IMR-90 (cell line): ENCODE measurements at regions not wholly inside any gene's neighbourhood (a gene's known extent, or its start where the extent isn't known, plus 50 kb on each side); places are given as distances from the start of the nearest gene placed in this dataset.
A peak's percentile ranks its signal among the peaks of the same experiment; 100 is the strongest.

ENCODE experiments used
- ATAC-seq: fragments of 200-7000 bp; cut with Tn5 transposase; 2 replicates; pipeline ENCODE4 v1.9.1; 2020; ENCODE audit warnings: low read depth, mild to moderate bottlenecking, moderate library complexity
- BruUV-seq: library from RNA; stranded (reverse); fragments of 400-500 nt; replicated peaks from 2 replicates; lab custom pipeline; 2021; lab: Mats Ljungman, UMichigan
- CTCF ChIA-PET: fragments of 300-600 bp; formaldehyde crosslinking; extraction: SDS; loops from one replicate; lab custom pipeline; 2021; ENCODE audit warnings: antibody characterized with exemption; lab: Yijun Ruan, JAX
- POLR2A ChIA-PET: fragments of 300-600 bp; sonication (Branson Sonifier 250); formaldehyde crosslinking; loops from one replicate; lab custom pipeline; 2022; ENCODE audit warnings: antibody characterized with exemption; ENCODE audit not compliant: unreplicated experiment; lab: Charles Lee
- DNase-seq: peaks from one replicate; pipeline ENCODE4 v3.0.0; 2013
- H2AFZ ChIP-seq: replicated peaks from 2 replicates; pipeline ENCODE3; 2013; ENCODE audit warnings: low read length, mild to moderate bottlenecking; ENCODE audit not compliant: poor library complexity
- H2AK5ac ChIP-seq: 2 replicates; pipeline ENCODE4 v1.6.1; 2013; ENCODE audit warnings: low read depth, low read length, inconsistent platforms
- H2AK9ac ChIP-seq: replicated peaks from 2 replicates; pipeline ENCODE3; 2013; ENCODE audit warnings: mild to moderate bottlenecking, low read depth, low read length, moderate library complexity; ENCODE audit not compliant: poor library complexity
- H2BK120ac ChIP-seq: 2 replicates; pipeline ENCODE4 v1.6.1; 2013; ENCODE audit warnings: low read depth, low read length, inconsistent platforms
- H2BK15ac ChIP-seq: 3 replicates; pipeline ENCODE4 v1.6.1; 2013; ENCODE audit warnings: low read depth, low read length, inconsistent platforms
- H2BK20ac ChIP-seq: 2 replicates; pipeline ENCODE4 v1.6.1; 2013; ENCODE audit warnings: low read depth, mild to moderate bottlenecking, inconsistent platforms, low read length, moderate library complexity
- H2BK5ac ChIP-seq: 2 replicates; pipeline ENCODE4 v1.6.1; 2013; ENCODE audit warnings: mild to moderate bottlenecking, low read depth, low read length, inconsistent platforms; ENCODE audit not compliant: poor library complexity, severe bottlenecking
- H3K14ac ChIP-seq: replicated peaks from 2 replicates; pipeline ENCODE4 v1.6.1; 2013; ENCODE audit warnings: low read depth, low read length, inconsistent platforms
- H3K18ac ChIP-seq: 2 replicates; pipeline ENCODE4 v1.6.1; 2013; ENCODE audit warnings: low read depth, low read length, control low read depth
- H3K23ac ChIP-seq: 2 replicates; pipeline ENCODE4 v1.6.1; 2013; ENCODE audit warnings: low read depth, low read length, inconsistent platforms
- H3K27ac ChIP-seq: 2 replicates; pipeline ENCODE4 v1.5.1; 2013; ENCODE audit warnings: mild to moderate bottlenecking, control low read depth, low read length; ENCODE audit not compliant: insufficient read depth
- H3K27me3 ChIP-seq: 2 replicates; pipeline ENCODE4 v1.6.1; 2013; ENCODE audit warnings: low read length; ENCODE audit not compliant: control insufficient read depth, insufficient read depth
- H3K36me3 ChIP-seq: 2 replicates; pipeline ENCODE4 v1.6.1; 2013; ENCODE audit warnings: low read length, mixed read lengths; ENCODE audit not compliant: control insufficient read depth, insufficient read depth
- H3K4ac ChIP-seq: 2 replicates; pipeline ENCODE4 v1.6.1; 2013; ENCODE audit warnings: low read depth, low read length, inconsistent platforms
- H3K4me1 ChIP-seq: 2 replicates; pipeline ENCODE4 v1.6.1; 2013; ENCODE audit warnings: low read length, mixed read lengths; ENCODE audit not compliant: control insufficient read depth, insufficient read depth
- H3K4me2 ChIP-seq: 2 replicates; pipeline ENCODE4 v1.6.1; 2013; ENCODE audit warnings: low read depth, mild to moderate bottlenecking, control low read depth, low read length, moderate library complexity
- H3K4me3 ChIP-seq: 2 replicates; pipeline ENCODE4 v1.5.1; 2013; ENCODE audit warnings: low read depth, mild to moderate bottlenecking, control low read depth, low read length, moderate library complexity; ENCODE audit not compliant: insufficient read depth
- H3K56ac ChIP-seq: 2 replicates; pipeline ENCODE4 v1.6.1; 2013; ENCODE audit warnings: low read length, inconsistent platforms; ENCODE audit not compliant: insufficient read depth; ENCODE audit errors: extremely low read depth
- H3K79me1 ChIP-seq, 2 experiments: 2 replicates each; pipeline ENCODE4 v1.6.1; 2013; ENCODE audit warnings: low read length in 2 of 2, inconsistent platforms in 1 of 2, low read depth in 1 of 2
- H3K9ac ChIP-seq: 2 replicates; pipeline ENCODE4 v1.6.1; 2013; ENCODE audit warnings: low read depth, low read length, control low read depth
- H3K9me1 ChIP-seq: 2 replicates; pipeline ENCODE4 v1.6.1; 2013; ENCODE audit warnings: low read length, inconsistent platforms; ENCODE audit not compliant: insufficient read depth
- H3K9me3 ChIP-seq: 2 replicates; pipeline ENCODE4 v1.6.1; 2013; ENCODE audit warnings: low read length; ENCODE audit not compliant: control insufficient read depth, insufficient read depth
- H4K20me1 ChIP-seq: 2 replicates; pipeline ENCODE4 v1.6.1; 2013; ENCODE audit warnings: low read length, inconsistent platforms; ENCODE audit not compliant: insufficient read depth
- H4K5ac ChIP-seq: 2 replicates; pipeline ENCODE4 v1.6.1; 2013; ENCODE audit warnings: mild to moderate bottlenecking, low read depth, low read length, control low read depth
- H4K8ac ChIP-seq, 2 experiments: 2 replicates each; pipeline ENCODE4 v1.6.1; 2013; ENCODE audit warnings: low read depth in 2 of 2, low read length in 2 of 2, control low read depth in 1 of 2, inconsistent platforms in 1 of 2
- H4K91ac ChIP-seq: 2 replicates; pipeline ENCODE4 v1.6.1; 2013; ENCODE audit warnings: low read depth, low read length, inconsistent platforms; ENCODE audit not compliant: insufficient read depth
- BHLHE40 ChIP-seq: fragments of 150-350 bp; IDR thresholded peaks from 2 replicates; pipeline ENCODE4 v1.6.1; 2016; ENCODE audit warnings: mild to moderate bottlenecking, low read depth, low read length
- CEBPB ChIP-seq: IDR thresholded peaks from 2 replicates; pipeline ENCODE4 v1.6.1; 2012; ENCODE audit warnings: low read depth, low read length, improper control_type of control experiment
- CHD1 ChIP-seq: IDR thresholded peaks from 2 replicates; pipeline ENCODE4 v1.6.1; 2012; ENCODE audit warnings: low read depth, low read length, improper control_type of control experiment
- ELK1 ChIP-seq: fragments of 150-350 bp; IDR thresholded peaks from 2 replicates; pipeline ENCODE4 v1.6.1; 2016; ENCODE audit warnings: low read depth, mild to moderate bottlenecking, low read length, moderate library complexity, borderline replicate concordance
- FOS ChIP-seq: fragments of 150-350 bp; IDR thresholded peaks from 2 replicates; pipeline ENCODE4 v1.6.1; 2016; ENCODE audit warnings: low read depth, low read length
- MAFK ChIP-seq: IDR thresholded peaks from 2 replicates; pipeline ENCODE4 v1.6.1; 2012; ENCODE audit warnings: low read depth, low read length, improper control_type of control experiment
- MXI1 ChIP-seq: IDR thresholded peaks from 2 replicates; pipeline ENCODE4 v1.6.1; 2012; ENCODE audit warnings: low read depth, mild to moderate bottlenecking, low read length, moderate library complexity, borderline replicate concordance
- RAD21 ChIP-seq: IDR thresholded peaks from 2 replicates; pipeline ENCODE4 v1.6.1; 2012; ENCODE audit warnings: low read length, improper control_type of control experiment
- RFX5 ChIP-seq: IDR thresholded peaks from 2 replicates; pipeline ENCODE4 v1.8.0; 2012; ENCODE audit warnings: low read depth, mild to moderate bottlenecking, low read length, moderate library complexity
- SMC3 ChIP-seq: fragments of 150-350 bp; IDR thresholded peaks from 2 replicates; pipeline ENCODE4 v1.6.1; 2016; ENCODE audit warnings: low read depth, mild to moderate bottlenecking, antibody characterized with exemption, low read length, moderate library complexity
- USF2 ChIP-seq: fragments of 150-350 bp; IDR thresholded peaks from 2 replicates; pipeline ENCODE4 v1.6.1; 2017; ENCODE audit warnings: mild to moderate bottlenecking, antibody characterized with exemption, low read length, low read depth
- WGBS, 2 experiments: methylation state at CpG; one replicate each; pipeline versions ENCODE4 v1.1.5 to v1.1.7; 2013; ENCODE audit warnings: missing lambda C conversion rate in 2 of 2; ENCODE audit not compliant: insufficient read length in 1 of 2; ENCODE audit errors: extremely low coverage in 2 of 2; 5-methylcytosine and 5-hydroxymethylcytosine counted together
- dilution Hi-C: fragments of 300-500 bp; cut with HindIII; formaldehyde crosslinking; loops from one replicate; pipeline ENCODE4 v1.14.3; 2018; ENCODE audit warnings: low sequenced_read_pairs; ENCODE audit not compliant: unreplicated experiment
- in situ Hi-C: fragments of 300-500 bp; cut with MboI; formaldehyde crosslinking; loops from 3 replicates; pipeline ENCODE4 v1.14.3; 2019; ENCODE audit warnings: low sequenced_read_pairs, inconsistent platforms, mixed read lengths
- intact Hi-C: fragments of 100-400 bp; cut with micrococcal nuclease; formaldehyde crosslinking; loops from 2 replicates; pipeline ENCODE4 v1.10.0; 2022

- Histone ChIP-seq H4K5ac (no peak overlapping the region), H3K36me3 (no peaks in the 10 kb centered on the region), H4K8ac (no peak overlapping the region; a peak in 1 of 4 replicates), H3K23ac (no peak overlapping the region), H3K4me1 (peaks cover 15% of the 10 kb centered on the region), H2BK5ac (no peak overlapping the region), H3K79me1 (no peaks in the 10 kb centered on the region), H3K9ac (no peak overlapping the region), H3K18ac (no peak overlapping the region), H2AK9ac (peak overlapping the region; percentile 74), H2AK5ac (peak overlapping the region; percentile 14; the same call in 1 of the 2 replicates), H3K56ac (no peak overlapping the region), H4K91ac (no peak overlapping the region), H3K4me2 (peak overlapping the region; percentile 45), H4K20me1 (no peaks in the 10 kb centered on the region), H2BK15ac (no peak overlapping the region), H3K27ac (no peak overlapping the region), H3K9me3 (no peaks in the 10 kb centered on the region), H3K27me3 (peaks cover 6% of the 10 kb centered on the region), H2BK120ac (peak overlapping the region; percentile 1; the same call in 1 of the 2 replicates), H3K9me1 (no peaks in the 10 kb centered on the region; the same call in 1 of the 2 replicates), H2BK20ac (no peak overlapping the region), H3K4me3 (no peak overlapping the region), H2AFZ (peak overlapping the region; percentile 88), H3K4ac (no peak overlapping the region), H3K14ac (no peak overlapping the region)
- no TSS peak for BruUV-seq
- peak; percentile 59 for DNase-seq
- in situ Hi-C loops: no loop called here
- CTCF ChIA-PET: interaction anchor here (0.7 to 1.3 kb wide), 2 partner anchors 8 to 37 kb away, joined by 3 to 4 read pairs; no protein-coding TSS in a partner anchor
- no peak for TF ChIP-seq ELK1
- no peak for TF ChIP-seq MAFK
- TF ChIP-seq SMC3: no peak
- no peak for TF ChIP-seq MXI1
- no peak for TF ChIP-seq RAD21
- no peak for TF ChIP-seq CHD1
- peak; percentile 50; the same call in 1 of the 2 replicates for TF ChIP-seq USF2
- no peak for TF ChIP-seq CEBPB
- no peak for TF ChIP-seq RFX5
- TF ChIP-seq BHLHE40: no peak
- peak; percentile 26; the same call in 1 of the 2 replicates for TF ChIP-seq FOS
- dilution Hi-C loops: no loop called here
- WGBS, 2 experiments: 41% methylated on average over 5 of the region's 17 CpGs; no CpG with 5 or more reads in 1 of the 2 experiments
- intact Hi-C loops: no loop called here
- ATAC-seq: peak; percentile 95
- POLR2A ChIA-PET: no interaction called here
These were observed 52.3 kb upstream of the COL13A1 start for GRCh38 chr10:69749178-69750010.
